Endodermal cell (in vitro differentiated cells): ENCODE measurements at regions not wholly inside any gene's neighbourhood (a gene's known extent, or its start where the extent isn't known, plus 50 kb on each side); places are given as distances from the start of the nearest gene placed in this dataset.

Experiments
- DNase-seq: peaks from one replicate; pipeline ENCODE4 v3.0.0-alpha.2; 2017
- H3K27ac ChIP-seq: 2 replicates; pipeline ENCODE4 v1.5.1; 2013; ENCODE audit warnings: mild to moderate bottlenecking, low read depth, low read length, moderate library complexity
- H3K27me3 ChIP-seq: 2 replicates; pipeline ENCODE4 v1.6.1; 2013; ENCODE audit warnings: mild to moderate bottlenecking, low read length, moderate library complexity; ENCODE audit not compliant: insufficient read depth, control insufficient read depth, poor library complexity, severe bottlenecking
- H3K36me3 ChIP-seq: 2 replicates; pipeline ENCODE4 v1.7.0; 2013; ENCODE audit warnings: mild to moderate bottlenecking, low read length, moderate library complexity; ENCODE audit not compliant: control insufficient read depth, insufficient read depth
- H3K4me1 ChIP-seq: one replicate; pipeline ENCODE4 v1.7.0; 2013; ENCODE audit warnings: low read length; ENCODE audit not compliant: control insufficient read depth, insufficient read depth
- H3K4me3 ChIP-seq: 2 replicates; pipeline ENCODE4 v1.5.1; 2013; ENCODE audit warnings: mild to moderate bottlenecking, low read length, moderate library complexity
- H3K9ac ChIP-seq: 2 replicates; pipeline ENCODE4 v1.6.1; 2013; ENCODE audit warnings: mild to moderate bottlenecking, low read length, moderate library complexity; ENCODE audit not compliant: poor library complexity, severe bottlenecking; ENCODE audit errors: extremely low read depth
- H3K9me3 ChIP-seq: 2 replicates; pipeline ENCODE4 v1.6.1; 2013; ENCODE audit warnings: mild to moderate bottlenecking, low read length, moderate library complexity; ENCODE audit not compliant: control insufficient read depth
- H3K27ac Mint-ChIP-seq: 2 replicates; pipeline ENCODE4 v1.8.0; 2020; ENCODE audit warnings: mixed read lengths
- H3K27me3 Mint-ChIP-seq: 2 replicates; pipeline ENCODE4 v1.8.0; 2021; ENCODE audit warnings: mild to moderate bottlenecking, mixed read lengths; ENCODE audit not compliant: insufficient read depth
- H3K36me3 Mint-ChIP-seq: 2 replicates; pipeline ENCODE4 v1.8.0; 2020; ENCODE audit warnings: low read depth, mixed read lengths
- H3K4me1 Mint-ChIP-seq: 2 replicates; pipeline ENCODE4 v1.8.0; 2020; ENCODE audit warnings: mixed read lengths
- H3K4me3 Mint-ChIP-seq: 2 replicates; pipeline ENCODE4 v1.8.0; 2020; ENCODE audit warnings: mild to moderate bottlenecking, moderate library complexity, mixed read lengths
- H3K9me3 Mint-ChIP-seq: 2 replicates; pipeline ENCODE4 v1.8.0; 2020; ENCODE audit warnings: mild to moderate bottlenecking, mixed read lengths
- CTCF ChIP-seq: fragments of 200-600 bp; sonication (generic); conservative IDR thresholded peaks from 2 replicates; pipeline ENCODE4 v1.5.0; 2021; ENCODE audit warnings: antibody characterized with exemption, mild to moderate bottlenecking
- WGBS, 2 experiments: methylation state at CpG; one replicate each; pipeline versions ENCODE4 v1.1.5 to v1.1.7; 2013; ENCODE audit warnings: missing lambda C conversion rate in 2 of 2, mixed read lengths in 1 of 2; ENCODE audit not compliant: insufficient coverage in 1 of 2, insufficient read length in 1 of 2; 5-methylcytosine and 5-hydroxymethylcytosine counted together

GRCh38 chr10:111474786-111475185 lies 398.0 kb downstream of the ADRA2A start:
- H3K27me3 Mint-ChIP-seq, result no peaks in the 10 kb centered on the region
- no peak overlapping the region for H3K4me3 Mint-ChIP-seq
- Histone ChIP-seq H3K27ac (no peak overlapping the region), H3K36me3 (no peaks in the 10 kb centered on the region), H3K9me3 (no peaks in the 10 kb centered on the region), H3K27me3 (no peaks in the 10 kb centered on the region), H3K4me3 (no peak overlapping the region), H3K4me1 (no peaks in the 10 kb centered on the region), H3K9ac (no peak overlapping the region)
- H3K27ac Mint-ChIP-seq, result no peak overlapping the region
- DNase-seq, result no peak
- WGBS, 2 experiments, result 94 to 95% methylated on average over 3 to 4 of the region's 4 CpGs
- H3K9me3 Mint-ChIP-seq, result peaks cover 10% of the 10 kb centered on the region
- no peak for TF ChIP-seq CTCF
- no peaks in the 10 kb centered on the region for H3K36me3 Mint-ChIP-seq
- peaks cover 2% of the 10 kb centered on the region for H3K4me1 Mint-ChIP-seq

DNA sequence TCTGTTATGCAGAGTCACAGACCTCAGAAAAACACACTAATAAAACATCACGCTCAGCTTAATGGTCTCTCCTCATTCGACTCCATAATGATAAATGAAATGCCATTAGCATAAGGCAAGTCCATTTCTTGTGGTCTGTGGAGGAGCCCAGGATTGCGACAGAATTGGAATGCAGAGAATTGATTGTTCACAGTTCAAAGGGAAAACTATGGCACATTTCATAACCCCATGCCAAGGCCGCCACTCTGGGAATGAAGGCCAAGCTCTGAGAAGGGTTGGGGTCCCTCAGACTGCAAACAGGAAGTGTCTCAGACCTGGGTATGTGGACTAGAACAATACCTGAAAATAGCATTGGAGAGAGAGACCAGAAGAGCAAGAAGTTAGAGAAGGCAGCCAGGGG lies 398.9 kb downstream of the ADRA2A start:
- no peak overlapping the region for H3K27ac ChIP-seq
- H3K27me3 ChIP-seq, result no peaks in the 10 kb centered on the region
- WGBS, 2 experiments, result 90 to 91% methylated on average over 3 to 4 of the region's 4 CpGs
- H3K4me1 ChIP-seq, result no peaks in the 10 kb centered on the region
- Mint-ChIP-seq H3K27ac (no peak overlapping the region), H3K4me1 (peaks cover 2% of the 10 kb centered on the region), H3K9me3 (peaks cover 14% of the 10 kb centered on the region), H3K4me3 (no peak overlapping the region), H3K27me3 (no peaks in the 10 kb centered on the region), H3K36me3 (no peaks in the 10 kb centered on the region)
- no peak overlapping the region for H3K4me3 ChIP-seq
- no peaks in the 10 kb centered on the region for H3K36me3 ChIP-seq
- TF ChIP-seq CTCF, result no peak
- H3K9ac ChIP-seq, result no peak overlapping the region
- H3K9me3 ChIP-seq, result no peaks in the 10 kb centered on the region
- DNase-seq, result no peak

- no peaks in the 10 kb centered on the region for H3K36me3 ChIP-seq
- no peaks in the 10 kb centered on the region for H3K27me3 Mint-ChIP-seq
Observed at GRCh38 chr10:111478651-111479050, 401.8 kb downstream of the ADRA2A start.

More at GRCh38 chr10:111478651-111479050, 401.8 kb downstream of the ADRA2A start:
- H3K4me3 ChIP-seq, result no peak overlapping the region
- H3K27ac ChIP-seq, result no peak overlapping the region
- no peaks in the 10 kb centered on the region for H3K27me3 ChIP-seq
- H3K9ac ChIP-seq, result no peak overlapping the region
- TF ChIP-seq CTCF, result no peak
- WGBS, 2 experiments, result 87 to 100% methylated on average over 2 to 3 of the region's 3 CpGs
- peaks cover 6% of the 10 kb centered on the region for H3K4me1 Mint-ChIP-seq
- no peaks in the 10 kb centered on the region for H3K4me1 ChIP-seq
- no peaks in the 10 kb centered on the region for H3K9me3 ChIP-seq
- H3K36me3 Mint-ChIP-seq, result no peaks in the 10 kb centered on the region
- no peak for DNase-seq
- H3K9me3 Mint-ChIP-seq, result peaks cover 14% of the 10 kb centered on the region
- no peak overlapping the region for H3K4me3 Mint-ChIP-seq
- H3K27ac Mint-ChIP-seq, result no peak overlapping the region
